ENCODE measurements at regions not wholly inside any gene's neighbourhood (a gene's known extent, or its start where the extent isn't known, plus 50 kb on each side); places are given as distances from the start of the nearest gene placed in this dataset.

GRCh38 chr12:39685854-39686657 is 66.5 kb upstream of the ABCD2 start:
- no peak for TF ChIP-seq EZH2 (IDR thresholded peaks at IDR 0.05; ENCODE audit: low read length, missing control alignments)
- no peak for TF ChIP-seq CTCF (conservative IDR thresholded peaks at IDR 0.05 in 1 of 2, IDR thresholded peaks at IDR 0.05 in 1 of 2; ENCODE audit: low read depth in 1 of 2, low read length in 2 of 2)
- no peaks in the 10 kb centered on the region for H3K4me1 ChIP-seq (ENCODE audit: control insufficient read depth, extremely low read depth, insufficient read depth, low read length)
- DNase-seq (ENCODE audit: low read depth in 2 of 2), result no peak

GRCh38 chr12:39682689-39683477 is 63.3 kb upstream of the ABCD2 start:
- Histone ChIP-seq H3K27me3 (ENCODE audit: control insufficient read depth, insufficient read depth, low read length) (no peaks in the 10 kb centered on the region), H3K4me2 (ENCODE audit: extremely low read depth, insufficient read depth, low read length) (no peak overlapping the region), H4K20me1 (ENCODE audit: control insufficient read depth, extremely low read depth, insufficient read depth, low read length) (no peaks in the 10 kb centered on the region), H3K4me1 (ENCODE audit: control insufficient read depth, extremely low read depth, insufficient read depth, low read length) (no peaks in the 10 kb centered on the region), H3K36me3 (ENCODE audit: control insufficient read depth, insufficient read depth, low read length) (no peaks in the 10 kb centered on the region), H3K79me2 (ENCODE audit: control insufficient read depth, insufficient read depth, low read length) (no peaks in the 10 kb centered on the region), H3K9me3 (ENCODE audit: control insufficient read depth, insufficient read depth, low read depth, low read length) (no peaks in the 10 kb centered on the region), H3K4me3 (replicated peaks in 1 of 4; ENCODE audit: control extremely low read depth in 1 of 4, insufficient read depth in 1 of 4, low read depth in 3 of 4, low read length in 4 of 4) (no peak overlapping the region), H3K9ac (ENCODE audit: insufficient read depth, low read length) (no peak overlapping the region), H2AFZ (ENCODE audit: low read length) (no peak overlapping the region), H3K27ac (ENCODE audit: insufficient read depth, low read length) (no peak overlapping the region)
- TF ChIP-seq CTCF (conservative IDR thresholded peaks at IDR 0.05 in 1 of 2, IDR thresholded peaks at IDR 0.05 in 1 of 2; ENCODE audit: low read depth in 1 of 2, low read length in 2 of 2), result no peak
- no peak for TF ChIP-seq EZH2 (IDR thresholded peaks at IDR 0.05; ENCODE audit: low read length, missing control alignments)
- DNase-seq (ENCODE audit: low read depth in 2 of 2), result no peak

More at GRCh38 chr12:39685854-39686657, 66.5 kb upstream of the ABCD2 start:
- H3K27ac ChIP-seq (ENCODE audit: insufficient read depth, low read length), result no peak overlapping the region
- no peak overlapping the region for H3K9ac ChIP-seq (ENCODE audit: insufficient read depth, low read length)
- no peak overlapping the region for H3K4me2 ChIP-seq (ENCODE audit: extremely low read depth, insufficient read depth, low read length)
- no peaks in the 10 kb centered on the region for H3K27me3 ChIP-seq (ENCODE audit: control insufficient read depth, insufficient read depth, low read length)
- no peak overlapping the region for H3K4me3 ChIP-seq (replicated peaks in 1 of 4; ENCODE audit: control extremely low read depth in 1 of 4, insufficient read depth in 1 of 4, low read depth in 3 of 4, low read length in 4 of 4)
- no peaks in the 10 kb centered on the region for H3K9me3 ChIP-seq (ENCODE audit: control insufficient read depth, insufficient read depth, low read depth, low read length)
- no peaks in the 10 kb centered on the region for H3K79me2 ChIP-seq (ENCODE audit: control insufficient read depth, insufficient read depth, low read length)
- H2AFZ ChIP-seq (ENCODE audit: low read length), result no peak overlapping the region
- H3K36me3 ChIP-seq (ENCODE audit: control insufficient read depth, insufficient read depth, low read length), result no peaks in the 10 kb centered on the region
- no peaks in the 10 kb centered on the region for H4K20me1 ChIP-seq (ENCODE audit: control insufficient read depth, extremely low read depth, insufficient read depth, low read length)

GRCh38 chr12:39675263-39675662 is 55.7 kb upstream of the ABCD2 start:
- H3K36me3 ChIP-seq (ENCODE audit: control insufficient read depth, insufficient read depth, low read length), result no peaks in the 10 kb centered on the region
- TF ChIP-seq EZH2 (IDR thresholded peaks at IDR 0.05; ENCODE audit: low read length, missing control alignments), result no peak
- no peak for TF ChIP-seq CTCF (conservative IDR thresholded peaks at IDR 0.05 in 1 of 2, IDR thresholded peaks at IDR 0.05 in 1 of 2; ENCODE audit: low read depth in 1 of 2, low read length in 2 of 2)
- H3K4me2 ChIP-seq (ENCODE audit: extremely low read depth, insufficient read depth, low read length), result no peak overlapping the region
- DNase-seq (ENCODE audit: low read depth in 2 of 2), result no peak
- H3K27me3 ChIP-seq (ENCODE audit: control insufficient read depth, insufficient read depth, low read length), result no peaks in the 10 kb centered on the region
- H3K4me3 ChIP-seq (replicated peaks in 1 of 4; ENCODE audit: control extremely low read depth in 1 of 4, insufficient read depth in 1 of 4, low read depth in 3 of 4, low read length in 4 of 4), result no peak overlapping the region
- H2AFZ ChIP-seq (ENCODE audit: low read length), result no peak overlapping the region
- H3K79me2 ChIP-seq (ENCODE audit: control insufficient read depth, insufficient read depth, low read length), result no peaks in the 10 kb centered on the region
- no peaks in the 10 kb centered on the region for H4K20me1 ChIP-seq (ENCODE audit: control insufficient read depth, extremely low read depth, insufficient read depth, low read length)
- no peak overlapping the region for H3K27ac ChIP-seq (ENCODE audit: insufficient read depth, low read length)
- no peak overlapping the region for H3K9ac ChIP-seq (ENCODE audit: insufficient read depth, low read length)
- H3K9me3 ChIP-seq (ENCODE audit: control insufficient read depth, insufficient read depth, low read depth, low read length), result no peaks in the 10 kb centered on the region
- H3K4me1 ChIP-seq (ENCODE audit: control insufficient read depth, extremely low read depth, insufficient read depth, low read length), result no peaks in the 10 kb centered on the region
